ENCODE measurements at regions not wholly inside any gene's neighbourhood (a gene's known extent, or its start where the extent isn't known, plus 50 kb on each side); places are given as distances from the start of the nearest gene placed in this dataset.

DNA sequence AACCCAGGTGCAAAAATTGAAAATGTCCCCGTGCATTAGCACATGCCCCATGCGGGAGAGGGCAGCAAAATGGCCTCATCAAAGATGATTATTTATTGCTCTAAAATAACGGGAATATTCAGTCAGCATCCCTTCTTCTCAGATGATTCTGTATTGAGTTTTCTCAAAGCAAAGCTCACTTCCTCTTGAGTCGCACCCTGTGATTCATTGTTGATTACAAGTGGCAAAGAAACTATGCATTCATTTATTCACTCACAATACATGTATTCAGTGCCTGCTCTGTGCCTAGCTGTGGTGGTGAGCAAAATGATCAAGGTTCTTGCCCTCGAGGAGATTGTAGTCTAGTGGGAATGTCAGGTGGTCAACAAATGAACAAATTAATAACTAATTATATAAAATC is 226.0 kb upstream of the KAZN start:
- no peaks in the 10 kb centered on the region for H3K79me2 ChIP-seq (ENCODE audit: insufficient read depth, low read length)
- H3K9me3 ChIP-seq (ENCODE audit: low read length), result no peaks in the 10 kb centered on the region
- ChIA-PET POLR2A (no interaction called here), CTCF (ENCODE audit: low intra/inter-chr PET ratio, low total read pairs) (no interaction called here)
- peaks cover 3 to 9% of the 10 kb centered on the region in 2 experiments; a peak in 3 of 5 replicates for H3K27me3 ChIP-seq (ENCODE audit: control insufficient read depth in 1 of 2, insufficient read depth in 2 of 2, low read length in 2 of 2)
- BruUV-seq (replicated peaks), result no TSS peak
- no peak overlapping the region for H2AFZ ChIP-seq (ENCODE audit: low read length)
- no peak overlapping the region for H3K27ac ChIP-seq (ENCODE audit: extremely low read length, insufficient read depth, low read length)
- no peaks in the 10 kb centered on the region for H3K4me1 ChIP-seq (ENCODE audit: insufficient read depth, low read length)
- TF ChIP-seq, protein P1, sequence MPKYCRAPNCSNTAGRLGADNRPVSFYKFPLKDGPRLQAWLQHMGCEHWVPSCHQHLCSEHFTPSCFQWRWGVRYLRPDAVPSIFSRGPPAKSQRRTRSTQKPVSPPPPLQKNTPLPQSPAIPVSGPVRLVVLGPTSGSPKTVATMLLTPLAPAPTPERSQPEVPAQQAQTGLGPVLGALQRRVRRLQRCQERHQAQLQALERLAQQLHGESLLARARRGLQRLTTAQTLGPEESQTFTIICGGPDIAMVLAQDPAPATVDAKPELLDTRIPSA (CRISPR knock-in tag; IDR thresholded peaks at IDR 0.05; ENCODE audit: borderline replicate concordance), result no peak
- no peak for TF ChIP-seq ZNF749 (CRISPR knock-in tag; IDR thresholded peaks at IDR 0.05; ENCODE audit: borderline replicate concordance)
- intact Hi-C loops (cut with micrococcal nuclease; ENCODE audit: unreplicated experiment) (no loop called here), in situ Hi-C loops (cut with HindIII; ENCODE audit: extremely low pct_ligation_motif_present, low pct_unique_long_range_greater_than_20kb) (no loop called here)
- no peak overlapping the region for H3K4me2 ChIP-seq (ENCODE audit: low read depth, low read length)
- FAIRE-seq (no peak), DNase-seq (ENCODE audit: low spot score) (no peak), ATAC-seq (no peak)
- WGBS (ENCODE audit: low lambda C conversion rate), result 17% methylated on average over 5 of the region's 5 CpGs
- no peaks in the 10 kb centered on the region for H4K20me1 ChIP-seq (ENCODE audit: insufficient read depth, low read length)
- H3K9ac ChIP-seq (ENCODE audit: insufficient read depth, low read depth, low read length), result no peak overlapping the region
- no peaks in the 10 kb centered on the region for H3K36me3 ChIP-seq (replicated peaks in 1 of 2; ENCODE audit: control insufficient read depth in 1 of 2, insufficient read depth in 2 of 2, low read length in 2 of 2)
- H3K4me3 ChIP-seq (replicated peaks in 1 of 3; ENCODE audit: insufficient read depth in 1 of 3, low read depth in 2 of 3, low read length in 3 of 3), result no peak overlapping the region

DNA sequence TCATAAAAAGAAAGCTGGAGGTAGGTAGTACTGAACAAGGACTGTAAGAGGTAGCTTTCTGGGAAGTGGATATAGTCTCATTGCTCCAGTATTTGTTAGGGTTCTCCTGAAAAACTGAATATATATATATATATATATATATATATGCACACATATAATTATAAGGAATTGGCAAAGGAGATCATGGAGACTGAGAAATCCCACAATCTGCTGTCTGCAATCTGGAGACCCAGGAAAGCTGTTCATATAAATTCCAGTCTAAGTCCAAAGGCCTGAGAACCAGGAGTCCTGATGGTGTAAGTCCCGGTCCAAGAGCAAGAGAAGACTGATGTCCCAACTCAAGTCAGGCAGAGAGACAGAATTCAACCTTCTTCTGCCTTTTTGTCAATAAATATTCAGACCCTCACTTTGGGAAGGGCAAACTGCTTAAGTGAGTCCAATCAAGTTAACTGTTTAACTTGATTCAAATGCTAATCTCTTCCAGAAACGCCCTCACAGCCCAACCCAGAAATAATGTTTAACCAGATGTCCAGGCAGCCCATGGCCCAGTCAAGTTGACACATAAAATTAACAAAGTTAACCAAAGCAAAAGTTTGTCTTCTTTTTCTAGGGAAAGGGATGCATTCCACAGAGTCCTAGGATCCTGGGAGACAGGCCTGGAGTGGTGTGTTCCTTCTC is 225.3 kb upstream of the KAZN start:
- Histone ChIP-seq H3K4me3 (replicated peaks in 1 of 3; ENCODE audit: insufficient read depth in 1 of 3, low read depth in 2 of 3, low read length in 3 of 3) (no peak overlapping the region), H2AFZ (ENCODE audit: low read length) (no peak overlapping the region), H3K9me3 (ENCODE audit: low read length) (no peaks in the 10 kb centered on the region), H3K27ac (ENCODE audit: extremely low read length, insufficient read depth, low read length) (no peak overlapping the region), H3K4me2 (ENCODE audit: low read depth, low read length) (no peak overlapping the region), H3K9ac (ENCODE audit: insufficient read depth, low read depth, low read length) (no peak overlapping the region), H4K20me1 (ENCODE audit: insufficient read depth, low read length) (no peaks in the 10 kb centered on the region), H3K36me3 (replicated peaks in 1 of 2; ENCODE audit: control insufficient read depth in 1 of 2, insufficient read depth in 2 of 2, low read length in 2 of 2) (no peaks in the 10 kb centered on the region), H3K4me1 (ENCODE audit: insufficient read depth, low read length) (no peaks in the 10 kb centered on the region), H3K27me3 (ENCODE audit: control insufficient read depth in 1 of 2, insufficient read depth in 2 of 2, low read length in 2 of 2) (peaks cover 0 to 2% of the 10 kb centered on the region in 2 experiments; a peak in 2 of 5 replicates), H3K79me2 (ENCODE audit: insufficient read depth, low read length) (no peaks in the 10 kb centered on the region)
- FAIRE-seq (no peak), DNase-seq (ENCODE audit: low spot score) (no peak), ATAC-seq (no peak)
- ChIA-PET POLR2A (no interaction called here), CTCF (ENCODE audit: low intra/inter-chr PET ratio, low total read pairs) (no interaction called here)
- WGBS (ENCODE audit: low lambda C conversion rate), result 0% methylated on average over 2 of the region's 2 CpGs
- TF ChIP-seq ZSCAN9 (CRISPR knock-in tag; IDR thresholded peaks at IDR 0.05; ENCODE audit: borderline replicate concordance) (no peak), GTF3A (CRISPR knock-in tag; conservative IDR thresholded peaks at IDR 0.05) (no peak), ZNF331 (CRISPR knock-in tag; IDR thresholded peaks at IDR 0.05) (no peak)
- intact Hi-C loops (cut with micrococcal nuclease; ENCODE audit: unreplicated experiment), result no loop called here
- in situ Hi-C loops (cut with HindIII; ENCODE audit: extremely low pct_ligation_motif_present, low pct_unique_long_range_greater_than_20kb), result no loop called here
- BruUV-seq (replicated peaks), result no TSS peak
